ENCODE measurements at regions not wholly inside any gene's neighbourhood (a gene's known extent, or its start where the extent isn't known, plus 50 kb on each side); places are given as distances from the start of the nearest gene placed in this dataset.

DNA sequence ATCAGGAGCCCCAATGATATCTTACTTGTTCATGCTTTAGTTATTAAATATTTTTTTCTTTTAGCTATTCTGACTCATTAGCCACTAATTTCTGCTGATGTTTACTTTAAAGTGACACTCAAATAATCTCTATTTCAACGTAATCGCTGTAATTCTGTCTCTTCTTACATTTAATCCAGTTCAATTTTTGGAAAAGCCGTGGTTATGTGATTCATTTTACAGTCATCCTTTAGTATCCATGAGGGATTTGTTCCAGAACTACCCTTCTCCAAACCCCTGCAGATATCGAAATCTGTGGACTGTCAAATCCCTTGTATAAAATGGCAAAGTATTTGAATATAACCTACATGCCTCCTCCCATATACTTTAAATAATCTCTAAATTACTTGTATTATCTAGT is 1103.4 kb downstream of the LRFN5 start:
- peak; percentile 0 for DNase-seq
- dilution Hi-C loops (cut with HindIII; ENCODE audit: low sequenced_read_pairs, unreplicated experiment): no loop called here
- POLR2A ChIA-PET (ENCODE audit: unreplicated experiment): no interaction called here
- H3K36me3 ChIP-seq (ENCODE audit: control insufficient read depth, insufficient read depth, low read length): no peaks in the 10 kb centered on the region
- intact Hi-C loops (cut with micrococcal nuclease): no loop called here
- H2AK5ac ChIP-seq (ENCODE audit: low read depth, low read length): no peak overlapping the region
- no peak overlapping the region for H3K56ac ChIP-seq (ENCODE audit: extremely low read depth, insufficient read depth, low read length)
- H4K91ac ChIP-seq (ENCODE audit: insufficient read depth, low read depth, low read length): no peak overlapping the region
- CTCF ChIA-PET: no interaction called here
- ATAC-seq (ENCODE audit: low read depth): no peak
- H3K9ac ChIP-seq (ENCODE audit: low read depth, low read length): no peak overlapping the region
- H3K23ac ChIP-seq (ENCODE audit: low read depth, low read length): no peak overlapping the region
- in situ Hi-C loops (cut with MboI; ENCODE audit: low sequenced_read_pairs): no loop called here
- H3K9me3 ChIP-seq (ENCODE audit: control insufficient read depth, insufficient read depth, low read length): no peaks in the 10 kb centered on the region
- no peak overlapping the region for H4K5ac ChIP-seq (ENCODE audit: low read depth, low read length)
- no peak overlapping the region for H3K4me3 ChIP-seq (ENCODE audit: insufficient read depth, low read depth, low read length)
- H2BK5ac ChIP-seq (ENCODE audit: low read depth, low read length, poor library complexity, severe bottlenecking): no peak overlapping the region
- H3K4me1 ChIP-seq (ENCODE audit: control insufficient read depth, insufficient read depth, low read length): no peaks in the 10 kb centered on the region
- H3K4ac ChIP-seq (ENCODE audit: low read depth, low read length): no peak overlapping the region
- H4K8ac ChIP-seq (ENCODE audit: low read depth in 2 of 2, low read length in 2 of 2): no peak overlapping the region
- no peaks in the 10 kb centered on the region for H4K20me1 ChIP-seq (ENCODE audit: insufficient read depth, low read length)
- H3K18ac ChIP-seq (ENCODE audit: low read depth, low read length): no peak overlapping the region
- H3K27me3 ChIP-seq (ENCODE audit: control insufficient read depth, insufficient read depth, low read length): no peaks in the 10 kb centered on the region
- TF ChIP-seq SMC3 (IDR thresholded peaks at IDR 0.05; ENCODE audit: low read depth, low read length): no peak
- no peak for TF ChIP-seq MAFK (IDR thresholded peaks at IDR 0.05; ENCODE audit: low read depth, low read length)
- TF ChIP-seq, protein P1, sequence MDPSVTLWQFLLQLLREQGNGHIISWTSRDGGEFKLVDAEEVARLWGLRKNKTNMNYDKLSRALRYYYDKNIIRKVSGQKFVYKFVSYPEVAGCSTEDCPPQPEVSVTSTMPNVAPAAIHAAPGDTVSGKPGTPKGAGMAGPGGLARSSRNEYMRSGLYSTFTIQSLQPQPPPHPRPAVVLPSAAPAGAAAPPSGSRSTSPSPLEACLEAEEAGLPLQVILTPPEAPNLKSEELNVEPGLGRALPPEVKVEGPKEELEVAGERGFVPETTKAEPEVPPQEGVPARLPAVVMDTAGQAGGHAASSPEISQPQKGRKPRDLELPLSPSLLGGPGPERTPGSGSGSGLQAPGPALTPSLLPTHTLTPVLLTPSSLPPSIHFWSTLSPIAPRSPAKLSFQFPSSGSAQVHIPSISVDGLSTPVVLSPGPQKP (IDR thresholded peaks at IDR 0.05; ENCODE audit: borderline replicate concordance, low read depth, low read length): no peak
- TF ChIP-seq FOS (IDR thresholded peaks at IDR 0.05; ENCODE audit: low read depth, low read length): no peak
- TF ChIP-seq CEBPB (IDR thresholded peaks at IDR 0.05; ENCODE audit: low read depth, low read length): no peak
- TF ChIP-seq, protein P2, sequence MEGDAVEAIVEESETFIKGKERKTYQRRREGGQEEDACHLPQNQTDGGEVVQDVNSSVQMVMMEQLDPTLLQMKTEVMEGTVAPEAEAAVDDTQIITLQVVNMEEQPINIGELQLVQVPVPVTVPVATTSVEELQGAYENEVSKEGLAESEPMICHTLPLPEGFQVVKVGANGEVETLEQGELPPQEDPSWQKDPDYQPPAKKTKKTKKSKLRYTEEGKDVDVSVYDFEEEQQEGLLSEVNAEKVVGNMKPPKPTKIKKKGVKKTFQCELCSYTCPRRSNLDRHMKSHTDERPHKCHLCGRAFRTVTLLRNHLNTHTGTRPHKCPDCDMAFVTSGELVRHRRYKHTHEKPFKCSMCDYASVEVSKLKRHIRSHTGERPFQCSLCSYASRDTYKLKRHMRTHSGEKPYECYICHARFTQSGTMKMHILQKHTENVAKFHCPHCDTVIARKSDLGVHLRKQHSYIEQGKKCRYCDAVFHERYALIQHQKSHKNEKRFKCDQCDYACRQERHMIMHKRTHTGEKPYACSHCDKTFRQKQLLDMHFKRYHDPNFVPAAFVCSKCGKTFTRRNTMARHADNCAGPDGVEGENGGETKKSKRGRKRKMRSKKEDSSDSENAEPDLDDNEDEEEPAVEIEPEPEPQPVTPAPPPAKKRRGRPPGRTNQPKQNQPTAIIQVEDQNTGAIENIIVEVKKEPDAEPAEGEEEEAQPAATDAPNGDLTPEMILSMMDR (conservative IDR thresholded peaks at IDR 0.05; ENCODE audit: low read depth, low read length): no peak
- TF ChIP-seq, protein P3, sequence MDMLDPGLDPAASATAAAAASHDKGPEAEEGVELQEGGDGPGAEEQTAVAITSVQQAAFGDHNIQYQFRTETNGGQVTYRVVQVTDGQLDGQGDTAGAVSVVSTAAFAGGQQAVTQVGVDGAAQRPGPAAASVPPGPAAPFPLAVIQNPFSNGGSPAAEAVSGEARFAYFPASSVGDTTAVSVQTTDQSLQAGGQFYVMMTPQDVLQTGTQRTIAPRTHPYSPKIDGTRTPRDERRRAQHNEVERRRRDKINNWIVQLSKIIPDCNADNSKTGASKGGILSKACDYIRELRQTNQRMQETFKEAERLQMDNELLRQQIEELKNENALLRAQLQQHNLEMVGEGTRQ (IDR thresholded peaks at IDR 0.05; ENCODE audit: low read depth, low read length): no peak
- no peak overlapping the region for H2BK120ac ChIP-seq (ENCODE audit: low read depth, low read length)
- no CpG with 5 or more reads among the region's 4 CpGs for WGBS, 2 experiments (ENCODE audit: extremely low coverage in 2 of 2, insufficient read length in 1 of 2)
- no peak overlapping the region for H3K27ac ChIP-seq (ENCODE audit: insufficient read depth, low read length)
- H2BK20ac ChIP-seq (ENCODE audit: low read depth, low read length): no peak overlapping the region
- no peak overlapping the region for H2AK9ac ChIP-seq (replicated peaks; ENCODE audit: low read depth, low read length, poor library complexity)
- BruUV-seq (replicated peaks): no TSS peak
- no peak overlapping the region for H3K4me2 ChIP-seq (ENCODE audit: low read depth, low read length)
- H3K79me1 ChIP-seq (ENCODE audit: low read depth in 1 of 2, low read length in 2 of 2): no peaks in the 10 kb centered on the region
- no peak overlapping the region for H2AFZ ChIP-seq (replicated peaks; ENCODE audit: low read length, poor library complexity)
- H3K14ac ChIP-seq (replicated peaks; ENCODE audit: low read depth, low read length): no peak overlapping the region
- H2BK15ac ChIP-seq (ENCODE audit: low read depth, low read length): no peak overlapping the region
- H3K9me1 ChIP-seq (ENCODE audit: insufficient read depth, low read length): no peaks in the 10 kb centered on the region
